Fibroblast of the conjunctiva (primary cell): ENCODE measurements at regions not wholly inside any gene's neighbourhood (a gene's known extent, or its start where the extent isn't known, plus 50 kb on each side); places are given as distances from the start of the nearest gene placed in this dataset.
A peak's percentile ranks its signal among the peaks of the same experiment; 100 is the strongest.
"Not testable (repeated sequence)": the region's sequence is repeated elsewhere in the genome, so short reads cannot be mapped to it uniquely, and the experiment has no call there.

Experiments
- DNase-seq: peaks from one replicate; pipeline ENCODE4 v3.0.0-alpha.2; 2010; ENCODE audit warnings: low read depth

DNA sequence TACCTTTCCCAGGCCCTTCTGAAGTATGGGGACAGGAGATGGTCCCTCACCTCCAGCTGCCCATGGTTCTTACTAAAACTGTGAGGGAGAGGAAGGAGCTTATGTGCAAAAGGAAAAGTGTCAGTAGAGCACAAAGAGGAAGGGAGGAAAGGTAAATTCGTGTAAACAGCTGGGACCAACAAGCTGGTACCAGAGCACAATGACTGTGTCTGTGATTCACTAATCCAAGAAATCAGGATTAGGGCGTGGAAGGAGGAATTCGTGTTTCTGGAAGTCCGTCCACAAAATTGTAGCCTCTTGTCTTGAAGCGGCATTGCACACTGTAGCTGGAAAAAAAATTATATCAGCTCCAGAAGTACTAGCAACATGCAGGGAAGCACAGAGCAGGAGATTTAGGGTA lies 129.0 kb upstream of the RREB1 start:
- DNase-seq = no peak

DNA sequence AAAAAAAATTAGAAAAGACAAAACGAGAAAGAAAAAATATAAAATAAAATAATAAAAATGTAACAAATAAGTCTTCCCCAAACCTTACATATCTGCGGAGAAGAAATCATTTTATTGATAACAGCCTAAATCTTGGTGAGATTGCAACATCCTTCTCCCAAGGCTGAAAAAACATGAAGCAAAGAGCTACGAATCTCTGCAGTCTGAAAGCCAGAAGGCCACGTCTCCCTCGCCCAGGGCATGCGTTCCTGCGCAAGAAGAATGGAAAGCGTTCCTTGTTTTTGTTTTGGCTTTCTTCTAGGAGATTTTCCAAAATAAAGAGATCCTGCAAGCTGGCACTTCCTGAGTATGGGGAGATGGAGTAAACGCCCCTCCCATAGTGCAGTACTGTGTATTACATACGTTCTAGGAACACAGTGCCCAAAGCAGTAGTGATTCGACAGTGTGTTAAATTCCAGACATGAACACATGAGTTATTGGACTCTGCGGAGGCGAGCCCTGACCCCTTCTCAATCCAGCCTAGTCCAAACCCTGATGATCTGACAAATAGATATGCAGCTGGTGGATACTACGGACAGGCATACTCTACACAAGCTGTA lies 126.7 kb upstream of the RREB1 start:
- no peak for DNase-seq

DNA sequence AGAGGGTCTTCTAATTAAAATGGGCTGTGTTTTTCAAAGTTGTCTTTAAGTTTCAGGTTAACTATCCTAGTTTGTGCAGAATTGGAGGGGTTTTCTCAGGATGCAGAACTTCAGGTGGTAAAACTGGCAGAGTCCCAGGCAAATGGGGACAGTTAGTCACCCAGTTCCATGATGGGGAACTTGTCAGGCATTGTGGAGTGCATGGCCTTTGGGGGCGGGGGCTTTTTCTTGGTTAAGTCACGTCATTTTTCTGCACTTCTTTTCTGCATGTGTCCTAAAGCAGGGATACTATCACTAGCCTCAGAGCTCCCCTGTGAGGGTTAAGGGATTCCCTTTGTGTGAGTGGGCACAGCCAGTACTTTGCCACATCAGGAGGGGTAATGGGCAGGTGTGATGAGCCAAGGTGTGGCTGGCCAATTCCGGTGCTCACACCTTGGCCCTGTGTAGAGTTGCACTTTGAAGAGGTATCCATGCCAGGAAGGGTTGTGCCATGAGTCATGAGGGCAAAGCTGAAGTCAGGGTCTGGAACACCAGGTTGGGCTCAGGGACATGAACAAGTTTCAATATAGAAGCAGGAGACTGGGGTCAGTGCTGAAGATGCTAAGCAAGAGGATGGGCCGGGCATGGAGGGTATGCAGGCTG lies 126.0 kb upstream of the RREB1 start:
- no peak for DNase-seq

GRCh38 chr6:6982663-6983062 lies 125.1 kb upstream of the RREB1 start:
- no peak for DNase-seq

DNA sequence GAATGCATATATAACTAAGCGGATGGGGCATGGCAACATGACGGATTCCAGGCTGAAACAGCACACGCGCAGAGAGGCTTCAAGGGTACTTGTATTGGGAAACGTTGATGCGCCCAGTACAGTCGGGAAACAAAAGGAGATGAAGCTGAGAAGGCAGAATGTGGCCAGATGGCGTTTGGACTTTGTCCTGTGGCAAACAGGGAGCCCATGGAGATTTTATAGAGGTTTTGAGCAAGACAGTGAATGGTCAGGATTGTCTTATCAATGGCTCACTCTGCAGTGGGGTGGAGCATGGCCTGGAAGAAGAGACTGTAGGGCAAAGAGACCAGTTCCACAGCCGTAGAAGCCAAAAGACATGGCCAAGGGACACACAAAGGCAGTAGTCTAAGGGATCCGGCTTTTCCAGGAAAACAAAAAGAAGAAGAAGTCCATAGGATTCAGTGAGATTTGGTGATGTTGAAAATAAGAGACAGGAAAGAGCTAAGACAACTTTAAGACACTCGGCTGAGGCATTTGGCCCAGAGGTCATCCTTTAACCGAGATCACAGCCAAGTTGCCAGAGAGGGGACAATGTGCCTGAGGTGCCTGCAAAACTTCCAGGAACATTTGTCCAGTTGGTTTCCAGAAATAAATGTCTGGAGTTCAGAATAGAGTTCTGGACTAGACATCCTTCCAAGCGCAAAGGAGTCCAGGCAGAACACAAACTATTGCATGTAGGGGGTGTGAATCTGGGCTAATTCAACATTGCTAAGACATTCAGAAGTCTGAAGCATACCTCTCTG lies 123.0 kb upstream of the RREB1 start:
- DNase-seq = no peak

DNA sequence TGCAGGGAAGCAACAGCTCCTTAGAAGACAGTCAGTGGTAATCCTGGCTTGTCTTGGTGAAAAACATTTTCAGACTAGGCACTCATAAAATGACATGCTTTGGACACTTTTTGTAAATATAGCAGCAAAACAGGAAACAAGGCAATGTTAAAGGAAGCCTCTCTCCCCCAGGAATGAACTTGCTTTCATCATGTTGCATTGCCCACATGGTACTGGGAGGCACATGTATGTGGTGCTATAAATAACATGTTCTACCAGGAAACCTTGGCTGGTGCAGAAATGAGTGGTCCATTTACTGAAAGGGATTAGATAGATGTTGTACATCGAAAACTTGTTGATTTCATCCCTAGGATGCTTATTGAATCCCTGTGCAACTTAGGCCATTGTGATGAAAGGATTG lies 121.4 kb upstream of the RREB1 start:
- no peak for DNase-seq

- DNase-seq = no peak
Observed at GRCh38 chr6:6987749-6988148, 120.0 kb upstream of the RREB1 start.

- DNase-seq = not testable (repeated sequence)
Observed at GRCh38 chr6:6990059-6990458, 117.7 kb upstream of the RREB1 start.

- no peak for DNase-seq
Observed at GRCh38 chr6:6993503-6994237, 114.1 kb upstream of the RREB1 start.

GRCh38 chr6:6994796-6995195 lies 113.0 kb upstream of the RREB1 start:
- DNase-seq = no peak

- no peak for DNase-seq
Observed at GRCh38 chr6:6995328-6995727, 112.4 kb upstream of the RREB1 start.

DNA sequence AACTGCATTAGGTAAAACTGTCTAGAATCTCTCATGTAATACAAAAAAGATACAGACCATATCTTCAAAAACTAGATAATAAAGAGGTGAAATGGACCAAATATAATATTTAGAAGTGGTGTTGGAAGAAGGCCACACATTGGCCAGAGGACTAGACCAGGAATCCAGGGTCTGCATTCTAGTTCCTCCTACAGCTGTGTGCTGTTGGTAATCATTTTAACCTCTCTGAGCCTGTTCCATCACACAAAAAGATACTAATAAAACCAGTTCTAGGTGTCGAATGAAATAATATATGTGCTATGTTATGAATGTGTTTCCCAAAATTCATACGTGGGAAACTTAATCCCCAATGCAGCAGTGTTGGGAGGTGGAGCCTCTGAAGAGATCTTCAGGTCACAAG lies 111.6 kb upstream of the RREB1 start:
- DNase-seq = no peak

DNA sequence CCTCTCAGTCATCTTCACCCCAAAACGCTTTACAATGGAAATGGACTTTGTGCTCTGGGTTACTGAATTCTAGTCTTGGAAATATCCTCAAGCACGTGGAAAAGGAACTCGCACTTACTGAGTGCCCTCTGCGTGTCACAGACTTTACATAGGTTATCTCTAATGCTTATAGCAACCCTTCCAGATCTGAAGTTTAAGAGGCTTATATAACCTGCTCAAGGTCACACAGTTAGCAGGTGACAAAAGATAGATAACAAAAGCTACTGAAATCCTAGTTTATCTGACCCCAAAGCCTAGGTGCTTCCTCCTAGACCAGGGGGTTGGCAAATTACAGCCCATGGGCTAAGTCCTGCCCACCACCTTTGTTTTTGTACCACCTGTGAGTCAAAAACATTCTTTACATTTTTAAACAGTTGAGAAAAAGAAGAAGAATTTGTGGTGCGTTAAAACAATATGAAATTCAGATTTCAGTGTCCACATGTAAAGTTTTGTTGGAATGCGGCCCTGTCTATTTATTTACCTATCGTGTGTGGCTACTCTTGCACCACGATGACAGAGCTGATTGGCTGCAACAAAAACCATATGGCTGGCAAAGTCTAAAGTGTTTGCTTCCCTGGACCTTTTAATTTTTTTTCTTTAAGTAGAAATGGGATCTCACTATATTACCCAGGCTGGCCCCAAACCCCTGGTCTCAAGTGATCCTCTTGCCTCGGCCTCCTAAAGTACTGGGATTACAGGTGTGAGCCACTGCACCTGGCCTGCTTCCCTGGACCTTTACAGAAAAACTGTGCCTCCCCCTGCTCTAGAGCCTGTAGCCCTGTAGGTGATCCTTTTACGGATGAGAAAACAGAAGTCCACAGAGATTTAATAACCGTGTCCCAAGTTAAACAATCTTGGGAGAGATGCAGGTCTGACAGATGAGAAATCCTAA lies 110.2 kb upstream of the RREB1 start:
- no peak for DNase-seq

DNA sequence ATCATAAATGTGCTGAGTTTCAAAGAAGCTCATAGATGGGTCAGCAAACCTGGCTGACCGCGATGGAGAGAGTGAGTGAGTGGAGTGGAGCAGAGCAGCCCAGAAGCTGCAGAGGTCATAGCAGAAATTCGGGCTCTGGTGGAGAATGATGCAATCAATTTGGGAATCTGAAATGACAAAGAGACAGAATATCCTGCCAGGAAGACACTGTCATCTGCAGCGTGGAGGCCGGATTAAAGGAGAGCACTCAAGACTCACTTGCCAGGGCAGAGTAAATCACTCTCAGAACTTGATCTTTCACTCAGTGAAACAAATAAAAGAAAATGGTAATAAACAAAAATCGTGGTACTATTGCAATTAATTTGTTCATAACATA lies 109.6 kb upstream of the RREB1 start:
- peak; percentile 1 for DNase-seq

- no peak for DNase-seq
Observed at GRCh38 chr6:7000825-7001777, 106.7 kb upstream of the RREB1 start.

DNA sequence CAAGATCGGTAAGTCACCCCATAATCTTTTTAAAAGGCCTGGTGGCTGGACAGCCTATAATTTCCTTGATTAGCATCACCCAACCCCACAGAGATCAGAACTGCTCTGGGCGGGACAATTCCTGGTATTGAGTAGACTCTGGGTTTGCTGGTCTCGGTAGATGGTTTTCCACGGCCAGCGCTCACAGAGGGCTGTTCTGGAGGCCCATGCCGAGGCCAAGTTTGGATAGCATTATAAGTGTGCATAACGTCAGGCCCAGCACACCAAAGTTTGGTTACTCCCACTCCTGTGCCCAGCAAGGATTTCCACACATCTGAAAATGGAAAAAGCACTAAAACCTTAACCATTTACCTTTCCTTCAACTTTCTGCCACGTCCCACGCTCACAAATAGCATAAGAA lies 104.7 kb upstream of the RREB1 start:
- DNase-seq = no peak

- DNase-seq = no peak
Observed at GRCh38 chr6:7004581-7005297, 103.0 kb upstream of the RREB1 start.

DNA sequence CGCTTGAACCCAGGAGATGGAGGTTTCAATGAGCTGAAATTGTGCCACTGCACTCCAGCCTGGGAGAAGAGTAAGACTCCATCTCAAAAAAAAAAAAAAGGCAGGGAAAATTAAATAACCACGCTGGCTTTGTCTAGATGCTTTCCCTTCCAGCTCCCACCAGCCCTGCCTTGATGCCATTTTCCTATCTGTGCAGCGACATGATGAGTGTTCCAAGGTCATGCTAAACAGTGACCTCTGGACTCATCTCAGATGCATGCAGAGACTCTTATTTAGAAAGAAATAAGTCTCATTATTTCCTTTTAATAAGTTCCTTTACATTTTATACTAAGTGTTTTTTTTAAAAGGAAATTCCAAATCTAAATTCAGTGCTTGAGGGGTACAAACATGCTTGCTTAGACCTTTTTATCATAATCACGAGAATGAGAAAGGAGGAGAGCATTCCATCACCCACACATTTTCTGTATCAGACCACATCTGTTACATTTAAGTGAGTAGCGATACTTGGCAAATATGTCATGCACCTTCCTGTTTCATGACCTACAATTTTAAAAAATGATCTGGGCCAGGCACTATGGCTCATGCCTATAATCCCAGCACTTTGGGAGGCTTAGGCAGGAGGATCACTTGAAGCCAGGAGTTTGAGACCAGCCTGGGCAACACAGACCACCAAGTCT lies 101.1 kb upstream of the RREB1 start:
- DNase-seq = no peak

DNA sequence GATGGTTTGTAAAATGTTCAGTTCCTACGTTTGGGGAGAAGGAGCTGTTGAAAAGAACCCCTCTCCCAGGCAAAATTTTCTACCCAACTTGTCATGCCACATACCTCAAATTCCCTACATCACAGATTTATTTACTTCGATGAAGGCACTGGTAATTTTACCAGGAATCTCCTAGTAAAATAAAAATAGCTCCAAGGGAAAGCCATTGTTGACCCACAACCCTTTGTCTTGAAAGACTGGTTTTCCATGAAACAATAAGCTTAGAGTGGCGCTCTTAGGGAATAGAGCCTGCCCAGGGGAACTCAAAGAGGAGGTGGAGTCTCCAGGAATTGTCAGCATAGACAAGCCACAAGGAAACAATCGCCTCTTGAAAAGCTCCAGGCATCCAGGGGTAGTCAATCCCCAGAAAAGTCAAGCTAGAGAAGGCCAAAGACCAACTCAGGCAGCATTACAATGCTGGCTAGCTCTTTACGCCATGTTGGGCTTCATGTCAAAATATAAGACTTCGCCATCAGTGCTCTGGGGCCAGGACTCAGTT lies 99.2 kb upstream of the RREB1 start:
- no peak for DNase-seq
